ENCODE measurements at regions not wholly inside any gene's neighbourhood (a gene's known extent, or its start where the extent isn't known, plus 50 kb on each side); places are given as distances from the start of the nearest gene placed in this dataset.

DNA sequence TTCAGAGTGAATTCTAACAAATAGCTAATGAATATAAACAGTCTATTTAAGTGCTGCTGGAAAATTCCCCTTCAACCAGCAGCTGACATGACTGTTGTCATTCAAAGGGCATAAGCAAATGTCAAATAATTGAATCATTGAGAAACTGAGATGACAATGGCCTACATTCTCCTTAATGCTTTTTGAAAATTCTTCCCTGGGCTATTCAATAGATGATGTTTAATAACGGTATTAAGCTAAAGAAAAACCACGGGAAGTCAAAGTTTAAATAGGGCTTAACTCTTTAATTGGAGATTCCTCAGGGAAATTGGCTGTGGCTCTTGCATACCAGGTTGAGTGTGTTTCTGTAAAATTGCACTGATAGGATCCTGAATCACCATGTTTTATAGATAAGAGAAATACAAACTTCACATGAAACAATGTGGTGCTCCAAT is 77.0 kb downstream of the ARL4A start:
- no peak for ATAC-seq
- no peak for TF ChIP-seq ISL1 (CRISPR knock-in tag; IDR thresholded peaks at IDR 0.05)

DNA sequence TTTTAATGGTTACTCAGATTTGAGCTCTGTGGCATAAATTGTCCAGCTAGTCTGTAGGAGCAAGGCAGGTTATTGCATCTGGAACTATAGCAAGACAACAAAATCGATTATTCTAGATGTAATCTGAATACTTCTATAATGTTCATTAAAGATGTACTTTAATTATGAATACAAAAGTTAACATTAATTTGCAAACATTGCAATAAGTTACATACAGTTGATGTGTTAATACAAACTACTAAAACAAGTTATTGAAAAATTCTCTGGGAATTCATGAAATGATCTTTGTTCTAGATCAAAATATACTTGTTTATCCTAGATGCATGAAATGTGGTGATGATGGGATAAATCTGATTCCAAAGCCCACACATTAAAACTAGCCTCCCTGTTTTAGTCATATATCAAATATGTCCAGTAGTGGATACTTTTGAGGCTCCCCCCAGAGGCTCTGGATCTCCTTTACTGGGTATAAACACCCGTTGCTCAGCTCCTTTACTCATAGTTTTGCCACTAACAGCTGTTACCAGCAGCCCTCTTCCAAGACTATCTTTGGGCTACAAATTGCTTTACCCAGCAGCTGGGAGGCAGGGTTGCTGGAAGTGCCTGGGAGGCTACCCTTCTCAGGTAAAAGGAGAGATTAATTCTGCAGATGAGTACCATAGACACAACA is 78.1 kb downstream of the ARL4A start:
- no peak for ATAC-seq
- TF ChIP-seq TOX (CRISPR knock-in tag; IDR thresholded peaks at IDR 0.05; ENCODE audit: borderline replicate concordance) = no peak
- TF ChIP-seq ZNF8 (CRISPR knock-in tag; IDR thresholded peaks at IDR 0.05) = no peak

DNA sequence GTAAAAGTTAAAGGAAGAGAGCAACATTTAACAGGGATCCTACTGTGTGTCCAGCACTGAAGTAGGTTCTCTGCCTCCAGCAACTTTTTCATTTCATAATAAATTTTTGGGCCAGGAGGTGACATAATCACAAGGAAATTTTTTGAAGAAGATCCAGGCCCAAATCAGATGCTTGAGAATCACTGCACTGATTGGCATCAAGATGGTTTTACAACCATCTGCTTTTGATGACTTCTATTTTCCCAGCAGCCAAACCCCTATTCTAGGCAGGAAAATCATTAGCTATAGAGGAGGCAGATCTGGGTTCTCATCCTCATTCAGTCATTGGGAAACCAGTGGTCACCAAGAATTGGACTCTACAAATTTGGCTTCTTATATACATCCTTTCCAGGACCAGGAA is 79.0 kb downstream of the ARL4A start:
- no peak for ATAC-seq
- no peak for TF ChIP-seq ZFP3 (CRISPR knock-in tag; IDR thresholded peaks at IDR 0.05)
- no peak for TF ChIP-seq ZNF70 (CRISPR knock-in tag; IDR thresholded peaks at IDR 0.05)
- TF ChIP-seq ARNTL (CRISPR knock-in tag; IDR thresholded peaks at IDR 0.05; ENCODE audit: borderline replicate concordance, low read depth) = no peak
- no peak for TF ChIP-seq ISL1 (CRISPR knock-in tag; IDR thresholded peaks at IDR 0.05)
- TF ChIP-seq RARB (CRISPR knock-in tag; IDR thresholded peaks at IDR 0.05) = no peak
- no peak for TF ChIP-seq ZC3H10 (CRISPR knock-in tag; IDR thresholded peaks at IDR 0.05)
- TF ChIP-seq CSDC2 (CRISPR knock-in tag; IDR thresholded peaks at IDR 0.05) = no peak
- TF ChIP-seq ZNF8 (CRISPR knock-in tag; IDR thresholded peaks at IDR 0.05) = no peak
- TF ChIP-seq, protein P1, sequence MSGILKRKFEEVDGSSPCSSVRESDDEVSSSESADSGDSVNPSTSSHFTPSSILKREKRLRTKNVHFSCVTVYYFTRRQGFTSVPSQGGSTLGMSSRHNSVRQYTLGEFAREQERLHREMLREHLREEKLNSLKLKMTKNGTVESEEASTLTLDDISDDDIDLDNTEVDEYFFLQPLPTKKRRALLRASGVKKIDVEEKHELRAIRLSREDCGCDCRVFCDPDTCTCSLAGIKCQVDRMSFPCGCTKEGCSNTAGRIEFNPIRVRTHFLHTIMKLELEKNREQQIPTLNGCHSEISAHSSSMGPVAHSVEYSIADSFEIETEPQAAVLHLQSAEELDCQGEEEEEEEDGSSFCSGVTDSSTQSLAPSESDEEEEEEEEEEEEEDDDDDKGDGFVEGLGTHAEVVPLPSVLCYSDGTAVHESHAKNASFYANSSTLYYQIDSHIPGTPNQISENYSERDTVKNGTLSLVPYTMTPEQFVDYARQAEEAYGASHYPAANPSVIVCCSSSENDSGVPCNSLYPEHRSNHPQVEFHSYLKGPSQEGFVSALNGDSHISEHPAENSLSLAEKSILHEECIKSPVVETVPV (CRISPR knock-in tag; IDR thresholded peaks at IDR 0.05) = no peak
- no peak for TF ChIP-seq ESRRG (CRISPR knock-in tag; IDR thresholded peaks at IDR 0.05)
- TF ChIP-seq SNAI2 (CRISPR knock-in tag; IDR thresholded peaks at IDR 0.05) = no peak
- TF ChIP-seq BACH2 (CRISPR knock-in tag; IDR thresholded peaks at IDR 0.05; ENCODE audit: borderline replicate concordance) = no peak
- TF ChIP-seq, protein P2, sequence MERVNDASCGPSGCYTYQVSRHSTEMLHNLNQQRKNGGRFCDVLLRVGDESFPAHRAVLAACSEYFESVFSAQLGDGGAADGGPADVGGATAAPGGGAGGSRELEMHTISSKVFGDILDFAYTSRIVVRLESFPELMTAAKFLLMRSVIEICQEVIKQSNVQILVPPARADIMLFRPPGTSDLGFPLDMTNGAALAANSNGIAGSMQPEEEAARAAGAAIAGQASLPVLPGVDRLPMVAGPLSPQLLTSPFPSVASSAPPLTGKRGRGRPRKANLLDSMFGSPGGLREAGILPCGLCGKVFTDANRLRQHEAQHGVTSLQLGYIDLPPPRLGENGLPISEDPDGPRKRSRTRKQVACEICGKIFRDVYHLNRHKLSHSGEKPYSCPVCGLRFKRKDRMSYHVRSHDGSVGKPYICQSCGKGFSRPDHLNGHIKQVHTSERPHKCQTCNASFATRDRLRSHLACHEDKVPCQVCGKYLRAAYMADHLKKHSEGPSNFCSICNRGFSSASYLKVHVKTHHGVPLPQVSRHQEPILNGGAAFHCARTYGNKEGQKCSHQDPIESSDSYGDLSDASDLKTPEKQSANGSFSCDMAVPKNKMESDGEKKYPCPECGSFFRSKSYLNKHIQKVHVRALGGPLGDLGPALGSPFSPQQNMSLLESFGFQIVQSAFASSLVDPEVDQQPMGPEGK (CRISPR knock-in tag; IDR thresholded peaks at IDR 0.05; ENCODE audit: borderline replicate concordance) = no peak
- TF ChIP-seq, protein P3, sequence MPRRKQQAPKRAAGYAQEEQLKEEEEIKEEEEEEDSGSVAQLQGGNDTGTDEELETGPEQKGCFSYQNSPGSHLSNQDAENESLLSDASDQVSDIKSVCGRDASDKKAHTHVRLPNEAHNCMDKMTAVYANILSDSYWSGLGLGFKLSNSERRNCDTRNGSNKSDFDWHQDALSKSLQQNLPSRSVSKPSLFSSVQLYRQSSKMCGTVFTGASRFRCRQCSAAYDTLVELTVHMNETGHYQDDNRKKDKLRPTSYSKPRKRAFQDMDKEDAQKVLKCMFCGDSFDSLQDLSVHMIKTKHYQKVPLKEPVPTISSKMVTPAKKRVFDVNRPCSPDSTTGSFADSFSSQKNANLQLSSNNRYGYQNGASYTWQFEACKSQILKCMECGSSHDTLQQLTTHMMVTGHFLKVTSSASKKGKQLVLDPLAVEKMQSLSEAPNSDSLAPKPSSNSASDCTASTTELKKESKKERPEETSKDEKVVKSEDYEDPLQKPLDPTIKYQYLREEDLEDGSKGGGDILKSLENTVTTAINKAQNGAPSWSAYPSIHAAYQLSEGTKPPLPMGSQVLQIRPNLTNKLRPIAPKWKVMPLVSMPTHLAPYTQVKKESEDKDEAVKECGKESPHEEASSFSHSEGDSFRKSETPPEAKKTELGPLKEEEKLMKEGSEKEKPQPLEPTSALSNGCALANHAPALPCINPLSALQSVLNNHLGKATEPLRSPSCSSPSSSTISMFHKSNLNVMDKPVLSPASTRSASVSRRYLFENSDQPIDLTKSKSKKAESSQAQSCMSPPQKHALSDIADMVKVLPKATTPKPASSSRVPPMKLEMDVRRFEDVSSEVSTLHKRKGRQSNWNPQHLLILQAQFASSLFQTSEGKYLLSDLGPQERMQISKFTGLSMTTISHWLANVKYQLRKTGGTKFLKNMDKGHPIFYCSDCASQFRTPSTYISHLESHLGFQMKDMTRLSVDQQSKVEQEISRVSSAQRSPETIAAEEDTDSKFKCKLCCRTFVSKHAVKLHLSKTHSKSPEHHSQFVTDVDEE (CRISPR knock-in tag; IDR thresholded peaks at IDR 0.05) = no peak
- no peak for TF ChIP-seq TOX (CRISPR knock-in tag; IDR thresholded peaks at IDR 0.05; ENCODE audit: borderline replicate concordance)
- no peak for TF ChIP-seq GLIS3 (CRISPR knock-in tag; IDR thresholded peaks at IDR 0.05)

DNA sequence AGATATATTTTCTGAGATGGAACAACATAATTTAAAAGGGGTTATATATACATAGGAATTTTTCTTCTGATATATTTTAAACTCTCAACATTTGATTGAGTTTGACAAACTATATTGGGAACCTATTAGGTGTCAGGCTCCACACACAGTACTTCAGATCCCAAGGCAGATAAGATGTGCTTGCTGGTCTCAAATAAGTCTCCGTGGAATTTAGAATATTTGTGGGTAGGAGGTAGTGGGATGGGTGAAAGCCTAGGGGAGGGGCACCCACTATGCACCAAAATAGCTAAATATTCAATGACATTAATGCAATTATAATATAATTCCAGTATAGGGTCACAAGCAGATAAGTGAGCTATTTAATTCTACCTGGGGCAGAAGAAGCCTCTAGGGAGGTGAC is 81.5 kb downstream of the ARL4A start:
- no peak for TF ChIP-seq ZFP30 (CRISPR knock-in tag; IDR thresholded peaks at IDR 0.05)
- TF ChIP-seq ZNF565 (CRISPR knock-in tag; conservative IDR thresholded peaks at IDR 0.05; ENCODE audit: low read depth) = no peak
- no peak for TF ChIP-seq RARB (CRISPR knock-in tag; IDR thresholded peaks at IDR 0.05)
- TF ChIP-seq, protein P4, sequence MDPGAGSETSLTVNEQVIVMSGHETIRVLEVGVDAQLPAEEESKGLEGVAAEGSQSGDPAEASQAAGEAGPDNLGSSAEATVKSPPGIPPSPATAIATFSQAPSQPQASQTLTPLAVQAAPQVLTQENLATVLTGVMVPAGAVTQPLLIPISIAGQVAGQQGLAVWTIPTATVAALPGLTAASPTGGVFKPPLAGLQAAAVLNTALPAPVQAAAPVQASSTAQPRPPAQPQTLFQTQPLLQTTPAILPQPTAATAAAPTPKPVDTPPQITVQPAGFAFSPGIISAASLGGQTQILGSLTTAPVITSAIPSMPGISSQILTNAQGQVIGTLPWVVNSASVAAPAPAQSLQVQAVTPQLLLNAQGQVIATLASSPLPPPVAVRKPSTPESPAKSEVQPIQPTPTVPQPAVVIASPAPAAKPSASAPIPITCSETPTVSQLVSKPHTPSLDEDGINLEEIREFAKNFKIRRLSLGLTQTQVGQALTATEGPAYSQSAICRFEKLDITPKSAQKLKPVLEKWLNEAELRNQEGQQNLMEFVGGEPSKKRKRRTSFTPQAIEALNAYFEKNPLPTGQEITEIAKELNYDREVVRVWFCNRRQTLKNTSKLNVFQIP (CRISPR knock-in tag; IDR thresholded peaks at IDR 0.05; ENCODE audit: borderline replicate concordance, low read depth) = no peak
- TF ChIP-seq, protein P3 (CRISPR knock-in tag; IDR thresholded peaks at IDR 0.05) = no peak
- TF ChIP-seq SNAI2 (CRISPR knock-in tag; IDR thresholded peaks at IDR 0.05) = no peak
- no peak for TF ChIP-seq ZFP3 (CRISPR knock-in tag; IDR thresholded peaks at IDR 0.05)
- no peak for TF ChIP-seq TCF4 (CRISPR knock-in tag; IDR thresholded peaks at IDR 0.05; ENCODE audit: borderline replicate concordance)
- TF ChIP-seq GLIS3 (CRISPR knock-in tag; IDR thresholded peaks at IDR 0.05) = no peak
- TF ChIP-seq, protein P1 (CRISPR knock-in tag; IDR thresholded peaks at IDR 0.05) = no peak
- TF ChIP-seq PPARA (CRISPR knock-in tag; IDR thresholded peaks at IDR 0.05; ENCODE audit: borderline replicate concordance) = no peak
- no peak for TF ChIP-seq ZC3H10 (CRISPR knock-in tag; IDR thresholded peaks at IDR 0.05)
- ATAC-seq = no peak

Measured in SK-N-SH treated with all-trans-retinoic acid at 6 μM for 48 hours (cell line).